ENCODE measurements at regions not wholly inside any gene's neighbourhood (a gene's known extent, or its start where the extent isn't known, plus 50 kb on each side); places are given as distances from the start of the nearest gene placed in this dataset.

GRCh38 chr4:123934096-123934495, 537.5 kb downstream of the SPRY1 start:
- H3K4me2 ChIP-seq, result no peak overlapping the region
- no peaks in the 10 kb centered on the region for H3K36me3 ChIP-seq (replicated peaks in 1 of 2; ENCODE audit: control insufficient read depth in 1 of 2, insufficient read depth in 2 of 2, low read length in 1 of 2)
- no peaks in the 10 kb centered on the region for H3K79me2 ChIP-seq (ENCODE audit: insufficient read depth)
- no peak overlapping the region for H3K9ac ChIP-seq
- no peak overlapping the region for H2AFZ ChIP-seq (ENCODE audit: low read depth)
- H3K27me3 ChIP-seq (ENCODE audit: insufficient read depth), result no peaks in the 10 kb centered on the region
- CTCF ChIA-PET, result no interaction called here
- POLR2A ChIA-PET, result no interaction called here
- H3K4me1 ChIP-seq (ENCODE audit: control insufficient read depth in 1 of 2, insufficient read depth in 2 of 2, low read depth in 1 of 2, low read length in 1 of 2), result peaks cover 0 to 13% of the 10 kb centered on the region in 2 experiments; a peak in 2 of 4 replicates
- H4K20me1 ChIP-seq (ENCODE audit: insufficient read depth), result no peaks in the 10 kb centered on the region
- H3K4me3 ChIP-seq (ENCODE audit: low read depth in 2 of 2, low read length in 1 of 2), result no peak overlapping the region
- no peak for TF ChIP-seq REST (IDR thresholded peaks at IDR 0.05; ENCODE audit: low read depth, low read length)
- TF ChIP-seq RXRA (IDR thresholded peaks at IDR 0.05; ENCODE audit: borderline replicate concordance, low read depth), result no peak
- TF ChIP-seq USF1 (IDR thresholded peaks at IDR 0.05; ENCODE audit: borderline replicate concordance, low read depth), result no peak
- no peak for TF ChIP-seq RCOR1 (IDR thresholded peaks at IDR 0.05; ENCODE audit: low read length)
- TF ChIP-seq ZBTB33 (IDR thresholded peaks at IDR 0.05; ENCODE audit: borderline replicate concordance, low read depth), result no peak
- peaks cover 4% of the 10 kb centered on the region; the same call in 1 of the 2 replicates for H3K9me2 ChIP-seq
- peaks cover 7% of the 10 kb centered on the region for H3F3A ChIP-seq (replicated peaks; ENCODE audit: insufficient read depth)
- no peak overlapping the region for H3K27ac ChIP-seq (ENCODE audit: low read depth in 2 of 2, low read length in 1 of 2)
- DNase-seq, result no peak
- no peaks in the 10 kb centered on the region for H3K9me3 ChIP-seq
- 83% methylated on average over 2 of the region's 2 CpGs for WGBS (ENCODE audit: low lambda C conversion rate)

- H3K9ac ChIP-seq, result no peak overlapping the region
- H3K36me3 ChIP-seq (replicated peaks in 1 of 2; ENCODE audit: control insufficient read depth in 1 of 2, insufficient read depth in 2 of 2, low read length in 1 of 2), result no peaks in the 10 kb centered on the region
- peaks cover 0 to 13% of the 10 kb centered on the region in 2 experiments; a peak in 3 of 4 replicates for H3K4me1 ChIP-seq (ENCODE audit: control insufficient read depth in 1 of 2, insufficient read depth in 2 of 2, low read depth in 1 of 2, low read length in 1 of 2)
- 0 out of 2 replicates have a peak overlapping the region, but pooled peaks have one; percentile 26 for H3K4me2 ChIP-seq
- peaks cover 7% of the 10 kb centered on the region for H3F3A ChIP-seq (replicated peaks; ENCODE audit: insufficient read depth)
- DNase-seq, result peak; percentile 22
- H3K9me2 ChIP-seq, result peaks cover 4% of the 10 kb centered on the region; the same call in 1 of the 2 replicates
- ChIA-PET CTCF (interaction anchor here (0.9 kb wide), 1 partner anchor 24 kb away, joined by 3 read pairs; no protein-coding TSS in a partner anchor), POLR2A (no interaction called here)
- H3K27me3 ChIP-seq (ENCODE audit: insufficient read depth), result no peaks in the 10 kb centered on the region
- H4K20me1 ChIP-seq (ENCODE audit: insufficient read depth), result no peaks in the 10 kb centered on the region
- H3K4me3 ChIP-seq (ENCODE audit: low read depth in 2 of 2, low read length in 1 of 2), result no peak overlapping the region
- H3K27ac ChIP-seq (ENCODE audit: low read depth in 2 of 2, low read length in 1 of 2), result peak overlapping the region in 1 of 2 experiments; percentile 72; a peak in 2 of 4 replicates
- H3K9me3 ChIP-seq, result no peaks in the 10 kb centered on the region
- peak overlapping the region; percentile 56; the same call in 1 of the 2 replicates for H2AFZ ChIP-seq (ENCODE audit: low read depth)
- WGBS (ENCODE audit: low lambda C conversion rate), result 33% methylated on average over 2 of the region's 2 CpGs
- H3K79me2 ChIP-seq (ENCODE audit: insufficient read depth), result no peaks in the 10 kb centered on the region
- TF ChIP-seq IRF3 (IDR thresholded peaks at IDR 0.05; ENCODE audit: low read depth, low read length) (no peak), GABPA (IDR thresholded peaks at IDR 0.05; ENCODE audit: low read depth) (no peak), EP300 (IDR thresholded peaks at IDR 0.05; ENCODE audit: borderline replicate concordance in 1 of 2, low read depth in 1 of 2, low read length in 1 of 2) (peak; percentile 49 to 68; a peak in 1 of 4 replicates), USF2 (IDR thresholded peaks at IDR 0.05; ENCODE audit: borderline replicate concordance, low read depth, low read length) (no peak), MAX (IDR thresholded peaks at IDR 0.05; ENCODE audit: low read depth) (no peak), EZH2phosphoT487 (IDR thresholded peaks at IDR 0.05; ENCODE audit: borderline replicate concordance, low read depth) (no peak), JUND (IDR thresholded peaks at IDR 0.05) (no peak), TCF12 (IDR thresholded peaks at IDR 0.05) (peak; percentile 50), NFIC (IDR thresholded peaks at IDR 0.05; ENCODE audit: borderline replicate concordance) (no peak), TAF1 (IDR thresholded peaks at IDR 0.05; ENCODE audit: borderline replicate concordance, low read depth, low read length) (no peak), TEAD4 (IDR thresholded peaks at IDR 0.05; ENCODE audit: borderline replicate concordance, insufficient read depth) (peak; percentile 67; the same call in 1 of the 2 replicates), GATA2 (CRISPR knock-in tag; IDR thresholded peaks at IDR 0.05) (no peak), FOXM1 (IDR thresholded peaks at IDR 0.05; ENCODE audit: low read depth) (no peak), CHD2 (IDR thresholded peaks at IDR 0.05; ENCODE audit: low read length, partially characterized antibody) (peak; percentile 7)
Observed at GRCh38 chr4:123936621-123937043, 540.0 kb downstream of the SPRY1 start.

Data from SK-N-SH (cell line).